GM12864 (cell line): ENCODE measurements at regions not wholly inside any gene's neighbourhood (a gene's known extent, or its start where the extent isn't known, plus 50 kb on each side); places are given as distances from the start of the nearest gene placed in this dataset.

Experiments used
- DNase-seq: peaks from one replicate; pipeline ENCODE4 v3.0.0-alpha.2; 2011; ENCODE audit warnings: low read depth
- H3K4me3 ChIP-seq: 2 replicates; pipeline ENCODE4 v1.5.1; 2011; ENCODE audit warnings: mild to moderate bottlenecking, low read depth, low read length, control low read depth
- CTCF ChIP-seq: IDR thresholded peaks from 2 replicates; pipeline ENCODE4 v1.5.1; 2011; ENCODE audit warnings: low read depth, mild to moderate bottlenecking, moderate library complexity, low read length, control low read depth, inconsistent platforms; ENCODE audit errors: missing control alignments

GRCh38 chr15:98437752-98438151, 210.6 kb upstream of the IGF1R start:
- TF ChIP-seq CTCF: no peak
- DNase-seq: no peak
- no peak overlapping the region for H3K4me3 ChIP-seq

GRCh38 chr15:98438326-98438725, 210.0 kb upstream of the IGF1R start:
- TF ChIP-seq CTCF: no peak
- H3K4me3 ChIP-seq: no peak overlapping the region

GRCh38 chr15:98438907-98439306, 209.4 kb upstream of the IGF1R start:
- H3K4me3 ChIP-seq: no peak overlapping the region
- DNase-seq: no peak
- TF ChIP-seq CTCF: no peak

More at GRCh38 chr15:98438326-98438725, 210.0 kb upstream of the IGF1R start:
- DNase-seq: no peak

GRCh38 chr15:98439523-98439942, 208.8 kb upstream of the IGF1R start:
- DNase-seq: no peak
- no peak for TF ChIP-seq CTCF
- H3K4me3 ChIP-seq: no peak overlapping the region

GRCh38 chr15:98440917-98441316, 207.4 kb upstream of the IGF1R start:
- H3K4me3 ChIP-seq: no peak overlapping the region
- TF ChIP-seq CTCF: no peak
- no peak for DNase-seq

- no peak overlapping the region for H3K4me3 ChIP-seq
- no peak for TF ChIP-seq CTCF
- DNase-seq: no peak
These were observed 206.7 kb upstream of the IGF1R start for GRCh38 chr15:98441599-98441998.

GRCh38 chr15:98442379-98442833, 205.9 kb upstream of the IGF1R start:
- DNase-seq: peak; percentile 15
- H3K4me3 ChIP-seq: no peak overlapping the region
- peak; percentile 85 for TF ChIP-seq CTCF
